Loucy (cell line): ENCODE measurements at regions not wholly inside any gene's neighbourhood (a gene's known extent, or its start where the extent isn't known, plus 50 kb on each side); places are given as distances from the start of the nearest gene placed in this dataset.
"Not testable (repeated sequence)": the region's sequence is repeated elsewhere in the genome, so short reads cannot be mapped to it uniquely, and the experiment has no call there.

Experiments used
- H2AFZ ChIP-seq: fragments of 200-600 bp; sonication (generic); 2 replicates; pipeline ENCODE4 v1.6.0; 2016; ENCODE audit warnings: antibody characterized with exemption, mild to moderate bottlenecking, low read length, moderate library complexity
- H3F3A ChIP-seq: fragments of 200-600 bp; 2 replicates; pipeline ENCODE4 v1.6.0; 2016; ENCODE audit warnings: antibody characterized with exemption, low read depth, mild to moderate bottlenecking
- H3K27me3 ChIP-seq: fragments of 200-600 bp; sonication (generic); 2 replicates; pipeline ENCODE4 v1.6.1; 2014; ENCODE audit warnings: low read length, mild to moderate bottlenecking; ENCODE audit not compliant: insufficient read depth, poor library complexity, severe bottlenecking
- H3K36me3 ChIP-seq: fragments of 200-600 bp; sonication (generic); 2 replicates; pipeline ENCODE4 v1.6.1; 2016; ENCODE audit warnings: low read length; ENCODE audit not compliant: insufficient read depth
- H3K4me1 ChIP-seq: fragments of 200-600 bp; sonication (generic); 2 replicates; pipeline ENCODE4 v1.5.1; 2014; ENCODE audit warnings: low read length, mild to moderate bottlenecking; ENCODE audit not compliant: insufficient read depth, poor library complexity, severe bottlenecking
- H3K4me2 ChIP-seq: fragments of 200-600 bp; sonication (generic); 2 replicates; pipeline ENCODE4 v1.6.0; 2014; ENCODE audit warnings: antibody characterized with exemption, low read length, low read depth, mild to moderate bottlenecking; ENCODE audit not compliant: poor library complexity, severe bottlenecking
- H3K4me3 ChIP-seq: fragments of 200-600 bp; sonication (generic); 2 replicates; pipeline ENCODE4 v1.5.1; 2014; ENCODE audit warnings: low read length, mild to moderate bottlenecking, mixed read lengths; ENCODE audit not compliant: poor library complexity, severe bottlenecking
- H3K79me2 ChIP-seq: fragments of 200-600 bp; sonication (generic); 2 replicates; pipeline ENCODE4 v1.6.1; 2014; ENCODE audit warnings: low read length; ENCODE audit not compliant: insufficient read depth
- H3K9ac ChIP-seq: fragments of 200-600 bp; sonication (generic); 2 replicates; pipeline ENCODE4 v1.6.0; 2014; ENCODE audit warnings: mild to moderate bottlenecking, low read depth, low read length, moderate library complexity; ENCODE audit not compliant: poor library complexity, severe bottlenecking
- H3K9me2 ChIP-seq: fragments of 200-600 bp; sonication (generic); replicated peaks from 2 replicates; pipeline ENCODE4 v1.6.1; 2016; ENCODE audit warnings: low read depth, low read length, mixed read lengths
- H3K9me3 ChIP-seq: fragments of 200-600 bp; sonication (generic); 2 replicates; pipeline ENCODE4 v1.6.1; 2014; ENCODE audit warnings: mild to moderate bottlenecking, antibody characterized with exemption, low read length, low read depth; ENCODE audit not compliant: insufficient read depth
- H4K20me1 ChIP-seq: fragments of 200-600 bp; sonication (generic); 2 replicates; pipeline ENCODE4 v1.6.0; 2014; ENCODE audit warnings: antibody characterized with exemption, low read length, mild to moderate bottlenecking; ENCODE audit not compliant: insufficient read depth, poor library complexity, severe bottlenecking
- CTCF ChIP-seq: fragments of 200-600 bp; sonication (generic); conservative IDR thresholded peaks from 2 replicates; pipeline ENCODE4 v1.5.1; 2014; ENCODE audit warnings: mild to moderate bottlenecking, antibody characterized with exemption, low read length
- EZH2phosphoT487 ChIP-seq: fragments of 200-600 bp; IDR thresholded peaks from 2 replicates; pipeline ENCODE4 v1.6.1; 2018; ENCODE audit warnings: antibody characterized with exemption, mild to moderate bottlenecking, moderate library complexity, borderline replicate concordance

DNA sequence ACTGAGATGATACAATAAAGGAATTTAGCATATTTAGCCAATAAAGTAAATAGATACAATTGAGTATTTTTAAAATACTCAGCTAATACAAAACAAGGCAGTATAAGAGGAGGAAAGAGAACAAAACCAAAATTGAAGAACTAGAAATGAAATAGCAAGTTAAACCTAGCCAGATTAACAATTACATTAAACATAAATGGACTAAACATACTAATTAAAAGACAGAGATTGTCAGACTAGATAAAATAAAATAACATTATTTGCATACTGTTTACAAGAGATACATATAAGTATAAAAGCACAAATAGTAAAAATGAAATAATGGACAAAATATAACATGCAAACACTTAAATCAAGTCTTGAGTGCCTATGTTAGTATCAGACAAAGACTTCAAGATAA lies 517.7 kb upstream of the PHF14 start:
- Histone ChIP-seq H3K9ac (no peak overlapping the region), H2AFZ (no peak overlapping the region), H3K36me3 (no peaks in the 10 kb centered on the region), H3K4me3 (no peak overlapping the region), H3K9me3 (0 out of 2 replicates have a peak, but pooled peaks cover 3% of the 10 kb centered on the region), H4K20me1 (no peaks in the 10 kb centered on the region), H3K79me2 (no peaks in the 10 kb centered on the region), H3F3A (no peaks in the 10 kb centered on the region), H3K4me1 (no peaks in the 10 kb centered on the region), H3K4me2 (no peak overlapping the region), H3K27me3 (no peaks in the 10 kb centered on the region), H3K9me2 (no peaks in the 10 kb centered on the region)
- no peak for TF ChIP-seq CTCF
- TF ChIP-seq EZH2phosphoT487 = no peak

DNA sequence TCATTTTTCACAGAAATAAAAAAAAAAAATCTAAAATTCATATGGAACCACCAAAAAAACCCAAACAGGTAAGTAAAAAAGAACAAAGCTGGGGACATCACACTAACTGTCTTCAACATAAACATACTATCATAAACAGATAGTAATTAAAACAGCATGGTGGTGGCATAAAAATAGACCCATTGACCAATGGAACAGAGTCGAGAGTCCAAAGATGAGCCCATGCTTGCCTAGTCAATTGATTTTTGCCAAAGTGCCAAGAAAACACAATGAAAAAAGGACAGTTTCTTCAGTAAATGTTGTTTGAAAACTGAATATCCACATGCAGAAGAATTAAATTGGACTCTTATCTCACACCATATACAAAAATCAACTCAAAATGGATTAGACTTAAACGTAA lies 513.2 kb upstream of the PHF14 start:
- TF ChIP-seq CTCF (no peak), EZH2phosphoT487 (no peak)
- no peaks in the 10 kb centered on the region for H3F3A ChIP-seq
- no peaks in the 10 kb centered on the region for H3K9me2 ChIP-seq
- H3K36me3 ChIP-seq = no peaks in the 10 kb centered on the region
- no peaks in the 10 kb centered on the region for H3K27me3 ChIP-seq
- H3K4me3 ChIP-seq = no peak overlapping the region
- H2AFZ ChIP-seq = no peak overlapping the region
- no peak overlapping the region for H3K4me2 ChIP-seq
- H3K9ac ChIP-seq = no peak overlapping the region
- H3K79me2 ChIP-seq = no peaks in the 10 kb centered on the region
- H4K20me1 ChIP-seq = no peaks in the 10 kb centered on the region
- H3K4me1 ChIP-seq = no peaks in the 10 kb centered on the region
- H3K9me3 ChIP-seq = no peaks in the 10 kb centered on the region

DNA sequence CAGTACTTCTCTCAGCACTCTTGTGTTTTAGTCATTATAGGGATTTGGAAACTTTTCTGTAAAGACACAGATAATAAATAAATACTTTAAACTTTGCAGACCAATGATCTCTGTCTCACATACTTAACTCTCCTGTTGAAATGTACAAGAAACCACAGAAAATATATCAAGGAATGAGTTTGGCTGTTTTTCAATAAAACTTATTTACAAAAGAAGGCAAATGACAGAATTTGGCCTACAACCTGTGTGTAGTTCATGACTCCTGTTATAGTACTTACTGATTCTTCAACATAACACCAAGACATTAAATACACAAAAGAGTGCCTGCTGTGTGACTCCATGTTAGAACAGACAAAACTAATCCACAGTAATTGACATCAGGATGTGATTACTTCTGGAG lies 510.0 kb upstream of the PHF14 start:
- no peaks in the 10 kb centered on the region for H3K9me2 ChIP-seq
- H3K9ac ChIP-seq = no peak overlapping the region
- H3K9me3 ChIP-seq = no peaks in the 10 kb centered on the region
- no peaks in the 10 kb centered on the region for H3K4me1 ChIP-seq
- H4K20me1 ChIP-seq = no peaks in the 10 kb centered on the region
- TF ChIP-seq EZH2phosphoT487 (no peak), CTCF (no peak)
- no peak overlapping the region for H3K4me3 ChIP-seq
- H2AFZ ChIP-seq = no peak overlapping the region
- H3F3A ChIP-seq = no peaks in the 10 kb centered on the region
- no peaks in the 10 kb centered on the region for H3K79me2 ChIP-seq
- H3K36me3 ChIP-seq = no peaks in the 10 kb centered on the region
- no peak overlapping the region for H3K4me2 ChIP-seq
- H3K27me3 ChIP-seq = no peaks in the 10 kb centered on the region

DNA sequence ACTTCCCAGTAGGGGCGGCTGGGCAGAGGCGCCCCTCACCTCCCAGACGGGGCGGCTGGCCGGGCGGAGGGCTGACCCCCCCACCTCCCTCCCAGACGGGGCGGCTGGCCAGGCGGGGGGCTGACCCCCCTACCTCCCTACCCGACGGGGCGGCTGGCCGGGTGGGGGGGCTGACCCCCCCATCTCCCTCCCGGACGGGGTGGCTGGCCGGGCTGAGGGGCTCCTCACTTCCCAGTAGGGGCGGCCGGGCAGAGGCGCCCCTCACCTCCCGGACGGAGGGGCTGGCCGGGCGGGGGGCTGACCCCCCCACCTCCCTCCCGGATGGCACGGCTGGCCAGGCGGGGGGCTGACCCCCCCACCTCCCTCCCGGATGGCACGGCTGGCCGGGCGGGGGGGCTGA lies 508.1 kb upstream of the PHF14 start:
- not testable (repeated sequence) for H3K9me2 ChIP-seq, H3K79me2 ChIP-seq, H3K9ac ChIP-seq, H3K9me3 ChIP-seq, H3F3A ChIP-seq, H4K20me1 ChIP-seq, H3K4me1 ChIP-seq, H3K4me3 ChIP-seq, H2AFZ ChIP-seq, H3K4me2 ChIP-seq, H3K36me3 ChIP-seq, H3K27me3 ChIP-seq
